H1 (cell line): ENCODE measurements at regions not wholly inside any gene's neighbourhood (a gene's known extent, or its start where the extent isn't known, plus 50 kb on each side); places are given as distances from the start of the nearest gene placed in this dataset.

Experiments
- BACH1 ChIP-seq: IDR thresholded peaks from 2 replicates; pipeline ENCODE4 v1.6.1; 2012; ENCODE audit warnings: low read length, improper control_type of control experiment
- BRCA1 ChIP-seq: IDR thresholded peaks from 2 replicates; pipeline ENCODE4 v1.6.1; 2012; ENCODE audit warnings: low read depth, low read length, improper control_type of control experiment
- CBX5 ChIP-seq: fragments of 300-800, 300-1000 bp; sonication (generic); IDR thresholded peaks from 2 replicates; pipeline ENCODE4 v1.7.1; 2016; ENCODE audit warnings: antibody characterized with exemption, low read length, low read depth
- CEBPB ChIP-seq: IDR thresholded peaks from 2 replicates; pipeline ENCODE4 v1.6.1; 2012; ENCODE audit warnings: low read depth, low read length
- FOSL1 ChIP-seq: IDR thresholded peaks from 2 replicates; pipeline ENCODE4 v1.6.1; 2011; ENCODE audit warnings: mild to moderate bottlenecking, low read depth, low read length, moderate library complexity; ENCODE audit not compliant: insufficient read depth
- NRF1 ChIP-seq: IDR thresholded peaks from 2 replicates; pipeline ENCODE4 v1.6.1; 2011; ENCODE audit warnings: mild to moderate bottlenecking, low read depth, low read length, improper control_type of control experiment
- PHF8 ChIP-seq: fragments of 200-600 bp; sonication (generic); conservative IDR thresholded peaks from 2 replicates; pipeline ENCODE4 v1.7.1; 2012; ENCODE audit warnings: low read depth, mild to moderate bottlenecking, inconsistent platforms, low read length, moderate library complexity
- TF ChIP-seq, protein P1 (sequence below): fragments of 300-600 bp; sonication (generic); IDR thresholded peaks from 2 replicates; pipeline ENCODE4 v1.7.1; 2012; ENCODE audit warnings: low read length, moderate library complexity, mild to moderate bottlenecking, inconsistent platforms; ENCODE audit not compliant: insufficient replicate concordance
- TF ChIP-seq, protein P2 (sequence below): IDR thresholded peaks from 2 replicates; pipeline ENCODE4 v1.6.1; 2012; ENCODE audit warnings: inconsistent platforms
- TF ChIP-seq, protein P3 (sequence below), 3 experiments: IDR thresholded peaks; 1 replicate in 2 of 3; 2 replicates in 1 of 3; pipeline versions ENCODE4 v1.5.1 to v1.6.1; 2011; ENCODE audit warnings: low read length in 3 of 3, mild to moderate bottlenecking in 3 of 3, inconsistent platforms in 2 of 3, low read depth in 1 of 3, moderate library complexity in 1 of 3; ENCODE audit not compliant: insufficient read depth in 1 of 3; ENCODE audit errors: control extremely low read depth in 1 of 3

GRCh38 chr4:180668732-180669131, 1574.5 kb upstream of the TENM3 start (continued):
- TF ChIP-seq, protein P1, sequence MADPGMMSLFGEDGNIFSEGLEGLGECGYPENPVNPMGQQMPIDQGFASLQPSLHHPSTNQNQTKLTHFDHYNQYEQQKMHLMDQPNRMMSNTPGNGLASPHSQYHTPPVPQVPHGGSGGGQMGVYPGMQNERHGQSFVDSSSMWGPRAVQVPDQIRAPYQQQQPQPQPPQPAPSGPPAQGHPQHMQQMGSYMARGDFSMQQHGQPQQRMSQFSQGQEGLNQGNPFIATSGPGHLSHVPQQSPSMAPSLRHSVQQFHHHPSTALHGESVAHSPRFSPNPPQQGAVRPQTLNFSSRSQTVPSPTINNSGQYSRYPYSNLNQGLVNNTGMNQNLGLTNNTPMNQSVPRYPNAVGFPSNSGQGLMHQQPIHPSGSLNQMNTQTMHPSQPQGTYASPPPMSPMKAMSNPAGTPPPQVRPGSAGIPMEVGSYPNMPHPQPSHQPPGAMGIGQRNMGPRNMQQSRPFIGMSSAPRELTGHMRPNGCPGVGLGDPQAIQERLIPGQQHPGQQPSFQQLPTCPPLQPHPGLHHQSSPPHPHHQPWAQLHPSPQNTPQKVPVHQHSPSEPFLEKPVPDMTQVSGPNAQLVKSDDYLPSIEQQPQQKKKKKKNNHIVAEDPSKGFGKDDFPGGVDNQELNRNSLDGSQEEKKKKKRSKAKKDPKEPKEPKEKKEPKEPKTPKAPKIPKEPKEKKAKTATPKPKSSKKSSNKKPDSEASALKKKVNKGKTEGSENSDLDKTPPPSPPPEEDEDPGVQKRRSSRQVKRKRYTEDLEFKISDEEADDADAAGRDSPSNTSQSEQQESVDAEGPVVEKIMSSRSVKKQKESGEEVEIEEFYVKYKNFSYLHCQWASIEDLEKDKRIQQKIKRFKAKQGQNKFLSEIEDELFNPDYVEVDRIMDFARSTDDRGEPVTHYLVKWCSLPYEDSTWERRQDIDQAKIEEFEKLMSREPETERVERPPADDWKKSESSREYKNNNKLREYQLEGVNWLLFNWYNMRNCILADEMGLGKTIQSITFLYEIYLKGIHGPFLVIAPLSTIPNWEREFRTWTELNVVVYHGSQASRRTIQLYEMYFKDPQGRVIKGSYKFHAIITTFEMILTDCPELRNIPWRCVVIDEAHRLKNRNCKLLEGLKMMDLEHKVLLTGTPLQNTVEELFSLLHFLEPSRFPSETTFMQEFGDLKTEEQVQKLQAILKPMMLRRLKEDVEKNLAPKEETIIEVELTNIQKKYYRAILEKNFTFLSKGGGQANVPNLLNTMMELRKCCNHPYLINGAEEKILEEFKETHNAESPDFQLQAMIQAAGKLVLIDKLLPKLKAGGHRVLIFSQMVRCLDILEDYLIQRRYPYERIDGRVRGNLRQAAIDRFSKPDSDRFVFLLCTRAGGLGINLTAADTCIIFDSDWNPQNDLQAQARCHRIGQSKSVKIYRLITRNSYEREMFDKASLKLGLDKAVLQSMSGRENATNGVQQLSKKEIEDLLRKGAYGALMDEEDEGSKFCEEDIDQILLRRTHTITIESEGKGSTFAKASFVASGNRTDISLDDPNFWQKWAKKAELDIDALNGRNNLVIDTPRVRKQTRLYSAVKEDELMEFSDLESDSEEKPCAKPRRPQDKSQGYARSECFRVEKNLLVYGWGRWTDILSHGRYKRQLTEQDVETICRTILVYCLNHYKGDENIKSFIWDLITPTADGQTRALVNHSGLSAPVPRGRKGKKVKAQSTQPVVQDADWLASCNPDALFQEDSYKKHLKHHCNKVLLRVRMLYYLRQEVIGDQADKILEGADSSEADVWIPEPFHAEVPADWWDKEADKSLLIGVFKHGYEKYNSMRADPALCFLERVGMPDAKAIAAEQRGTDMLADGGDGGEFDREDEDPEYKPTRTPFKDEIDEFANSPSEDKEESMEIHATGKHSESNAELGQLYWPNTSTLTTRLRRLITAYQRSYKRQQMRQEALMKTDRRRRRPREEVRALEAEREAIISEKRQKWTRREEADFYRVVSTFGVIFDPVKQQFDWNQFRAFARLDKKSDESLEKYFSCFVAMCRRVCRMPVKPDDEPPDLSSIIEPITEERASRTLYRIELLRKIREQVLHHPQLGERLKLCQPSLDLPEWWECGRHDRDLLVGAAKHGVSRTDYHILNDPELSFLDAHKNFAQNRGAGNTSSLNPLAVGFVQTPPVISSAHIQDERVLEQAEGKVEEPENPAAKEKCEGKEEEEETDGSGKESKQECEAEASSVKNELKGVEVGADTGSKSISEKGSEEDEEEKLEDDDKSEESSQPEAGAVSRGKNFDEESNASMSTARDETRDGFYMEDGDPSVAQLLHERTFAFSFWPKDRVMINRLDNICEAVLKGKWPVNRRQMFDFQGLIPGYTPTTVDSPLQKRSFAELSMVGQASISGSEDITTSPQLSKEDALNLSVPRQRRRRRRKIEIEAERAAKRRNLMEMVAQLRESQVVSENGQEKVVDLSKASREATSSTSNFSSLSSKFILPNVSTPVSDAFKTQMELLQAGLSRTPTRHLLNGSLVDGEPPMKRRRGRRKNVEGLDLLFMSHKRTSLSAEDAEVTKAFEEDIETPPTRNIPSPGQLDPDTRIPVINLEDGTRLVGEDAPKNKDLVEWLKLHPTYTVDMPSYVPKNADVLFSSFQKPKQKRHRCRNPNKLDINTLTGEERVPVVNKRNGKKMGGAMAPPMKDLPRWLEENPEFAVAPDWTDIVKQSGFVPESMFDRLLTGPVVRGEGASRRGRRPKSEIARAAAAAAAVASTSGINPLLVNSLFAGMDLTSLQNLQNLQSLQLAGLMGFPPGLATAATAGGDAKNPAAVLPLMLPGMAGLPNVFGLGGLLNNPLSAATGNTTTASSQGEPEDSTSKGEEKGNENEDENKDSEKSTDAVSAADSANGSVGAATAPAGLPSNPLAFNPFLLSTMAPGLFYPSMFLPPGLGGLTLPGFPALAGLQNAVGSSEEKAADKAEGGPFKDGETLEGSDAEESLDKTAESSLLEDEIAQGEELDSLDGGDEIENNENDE, result no peak
- TF ChIP-seq BRCA1 (no peak), NRF1 (no peak), FOSL1 (no peak), PHF8 (no peak), CEBPB (no peak), BACH1 (no peak), CBX5 (no peak)
- TF ChIP-seq, protein P2, sequence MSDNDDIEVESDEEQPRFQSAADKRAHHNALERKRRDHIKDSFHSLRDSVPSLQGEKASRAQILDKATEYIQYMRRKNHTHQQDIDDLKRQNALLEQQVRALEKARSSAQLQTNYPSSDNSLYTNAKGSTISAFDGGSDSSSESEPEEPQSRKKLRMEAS, result no peak
- TF ChIP-seq, protein P3, sequence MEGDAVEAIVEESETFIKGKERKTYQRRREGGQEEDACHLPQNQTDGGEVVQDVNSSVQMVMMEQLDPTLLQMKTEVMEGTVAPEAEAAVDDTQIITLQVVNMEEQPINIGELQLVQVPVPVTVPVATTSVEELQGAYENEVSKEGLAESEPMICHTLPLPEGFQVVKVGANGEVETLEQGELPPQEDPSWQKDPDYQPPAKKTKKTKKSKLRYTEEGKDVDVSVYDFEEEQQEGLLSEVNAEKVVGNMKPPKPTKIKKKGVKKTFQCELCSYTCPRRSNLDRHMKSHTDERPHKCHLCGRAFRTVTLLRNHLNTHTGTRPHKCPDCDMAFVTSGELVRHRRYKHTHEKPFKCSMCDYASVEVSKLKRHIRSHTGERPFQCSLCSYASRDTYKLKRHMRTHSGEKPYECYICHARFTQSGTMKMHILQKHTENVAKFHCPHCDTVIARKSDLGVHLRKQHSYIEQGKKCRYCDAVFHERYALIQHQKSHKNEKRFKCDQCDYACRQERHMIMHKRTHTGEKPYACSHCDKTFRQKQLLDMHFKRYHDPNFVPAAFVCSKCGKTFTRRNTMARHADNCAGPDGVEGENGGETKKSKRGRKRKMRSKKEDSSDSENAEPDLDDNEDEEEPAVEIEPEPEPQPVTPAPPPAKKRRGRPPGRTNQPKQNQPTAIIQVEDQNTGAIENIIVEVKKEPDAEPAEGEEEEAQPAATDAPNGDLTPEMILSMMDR (IDR thresholded peaks at IDR 0.05; ENCODE audit: control extremely low read depth in 1 of 3, insufficient read depth in 1 of 3, low read depth in 1 of 3, low read length in 3 of 3), result no peak
